K562 (cell line): ENCODE measurements at regions not wholly inside any gene's neighbourhood (a gene's known extent, or its start where the extent isn't known, plus 50 kb on each side); places are given as distances from the start of the nearest gene placed in this dataset.
"Not testable (repeated sequence)": the region's sequence is repeated elsewhere in the genome, so short reads cannot be mapped to it uniquely, and the experiment has no call there.

Source experiments
- ATAC-seq: fragments of 200-7000 bp; cut with Tn5 transposase; 3 replicates; pipeline ENCODE4 v1.9.1; 2020; ENCODE audit warnings: moderate library complexity
- BruUV-seq: library from RNA; stranded (reverse); fragments of 400-500 nt; replicated peaks from 2 replicates; lab custom pipeline; 2021; lab: Mats Ljungman, UMichigan
- CTCF ChIA-PET: fragments of 300-600 bp; formaldehyde crosslinking; extraction: SDS; loops from one replicate; lab custom pipeline; 2021; ENCODE audit warnings: low intra/inter-chr PET ratio; lab: Yijun Ruan, JAX
- POLR2A ChIA-PET: fragments of 300-600, 350-650 bp; sonication (Branson Sonifier 250); formaldehyde crosslinking; extraction: SDS; loops from one replicate; lab custom pipeline; 2021; ENCODE audit warnings: antibody characterized with exemption, inconsistent platforms; lab: Yijun Ruan, JAX
- DNase-seq, 4 experiments: peaks; one replicate each; pipeline versions ENCODE4 v3.0.0 to v3.0.0-alpha.2; 2011 to 2018; ENCODE audit warnings: low spot score in 3 of 4, mixed read lengths in 3 of 4; ENCODE audit errors: extremely low read depth in 1 of 4
- FAIRE-seq: peaks from 2 replicates; lab custom pipeline; 2011; peaks lifted over from hg19 to GRCh38; lab: Jason Lieb, UNC
- H2AFZ ChIP-seq: 2 replicates; pipeline ENCODE4 v1.6.0; 2011; ENCODE audit warnings: low read depth, low read length, control low read depth, inconsistent platforms
- H3K27ac ChIP-seq: fragments of 200-600 bp; 3 replicates; pipeline ENCODE4 v1.8.0; 2011; ENCODE audit warnings: low read depth, mild to moderate bottlenecking, control low read depth, inconsistent platforms, low read length, moderate library complexity, mixed read lengths; ENCODE audit errors: extremely low read depth
- H3K27me3 ChIP-seq, 2 experiments: fragments of 300-600 bp in 1 of 2; 2 replicates in 1 of 2; 3 replicates in 1 of 2; pipeline versions ENCODE4 v1.6.0 to v1.8.0; 2011; ENCODE audit warnings: inconsistent platforms in 2 of 2, low read length in 2 of 2, mild to moderate bottlenecking in 1 of 2, mixed read lengths in 1 of 2, moderate library complexity in 1 of 2; ENCODE audit not compliant: control insufficient read depth in 2 of 2, insufficient read depth in 2 of 2
- H3K36me3 ChIP-seq: fragments of 300-600 bp; 3 replicates; pipeline ENCODE4 v1.8.0; 2011; ENCODE audit warnings: mild to moderate bottlenecking, low read length, inconsistent platforms; ENCODE audit not compliant: control insufficient read depth, insufficient read depth
- H3K4me1 ChIP-seq, 2 experiments: fragments of 200-600 bp in 1 of 2; replicated peaks in 1 of 2; 2 replicates in 1 of 2; 3 replicates in 1 of 2; pipeline versions ENCODE4 v1.5.1 to v1.8.0; 2011; ENCODE audit warnings: inconsistent platforms in 2 of 2, low read length in 2 of 2, mild to moderate bottlenecking in 1 of 2, mixed read lengths in 1 of 2, moderate library complexity in 1 of 2; ENCODE audit not compliant: control insufficient read depth in 2 of 2, insufficient read depth in 2 of 2
- H3K4me2 ChIP-seq: 2 replicates; pipeline ENCODE4 v1.6.1; 2011; ENCODE audit warnings: low read length, control low read depth, inconsistent platforms, mixed read lengths; ENCODE audit not compliant: insufficient read depth
- H3K4me3 ChIP-seq: fragments of 200-600 bp; sonication (generic), shearing (Covaris generic); 2 replicates; pipeline ENCODE4 v1.5.1; 2016; ENCODE audit warnings: control low read depth, inconsistent platforms
- H3K79me2 ChIP-seq: fragments of 200-600 bp; 3 replicates; pipeline ENCODE4 v1.8.0; 2011; ENCODE audit warnings: low read length, inconsistent platforms; ENCODE audit not compliant: control insufficient read depth, insufficient read depth
- H3K9ac ChIP-seq, 2 experiments: 2 replicates each; pipeline versions ENCODE4 v1.6.0 to v1.6.1; 2011; ENCODE audit warnings: low read depth in 2 of 2, low read length in 2 of 2, control low read depth in 1 of 2, inconsistent platforms in 1 of 2, mild to moderate bottlenecking in 1 of 2, mixed read lengths in 1 of 2; ENCODE audit not compliant: insufficient read depth in 1 of 2
- H3K9me1 ChIP-seq: one replicate; pipeline ENCODE4 v1.6.0; 2011; ENCODE audit warnings: inconsistent platforms, mild to moderate bottlenecking, low read length, moderate library complexity; ENCODE audit not compliant: control insufficient read depth, insufficient read depth
- H3K9me3 ChIP-seq: replicated peaks from 2 replicates; pipeline ENCODE4 v1.5.1; 2011; ENCODE audit warnings: low read depth, low read length, inconsistent platforms; ENCODE audit not compliant: control insufficient read depth, insufficient read depth
- H4K20me1 ChIP-seq: replicated peaks from 2 replicates; pipeline ENCODE4 v1.6.1; 2011; ENCODE audit warnings: low read length, inconsistent platforms, mixed read lengths; ENCODE audit not compliant: control insufficient read depth, insufficient read depth
- CTCFL ChIP-seq: IDR thresholded peaks from 2 replicates; pipeline ENCODE4 v1.6.1; 2011; ENCODE audit warnings: borderline replicate concordance, low read depth, mild to moderate bottlenecking, moderate library complexity, low read length; ENCODE audit not compliant: insufficient read depth, poor library complexity, severe bottlenecking
- MAZ ChIP-seq, 2 experiments: fragments of 450-650 bp in 1 of 2; sonication (generic) in 1 of 2; formaldehyde crosslinking; IDR thresholded peaks in 1 of 2; conservative IDR thresholded peaks in 1 of 2; 2 replicates each; pipeline versions ENCODE4 v1.4.0 to v1.5.0; 2020; ENCODE audit warnings: mild to moderate bottlenecking in 1 of 2, missing genetic modification reagents in 1 of 2
- NRF1 ChIP-seq, 2 experiments: fragments of 450-650 bp; IDR thresholded peaks in 1 of 2; conservative IDR thresholded peaks in 1 of 2; 2 replicates each; pipeline ENCODE4 v1.6.1; 2014; ENCODE audit warnings: mild to moderate bottlenecking in 2 of 2
- RFX1 ChIP-seq: fragments of 450-650 bp; IDR thresholded peaks from 2 replicates; pipeline ENCODE4 v1.6.1; 2016; ENCODE audit warnings: mild to moderate bottlenecking, moderate library complexity
- WGBS: fragments of 100-300 bp; shearing (Covaris generic); methylation state at CpG from one replicate; pipeline ENCODE4 v1.1.6; 2016; ENCODE audit warnings: low coverage, mixed read lengths; ENCODE audit not compliant: insufficient coverage; ENCODE audit errors: missing lambda C conversion rate; 5-methylcytosine and 5-hydroxymethylcytosine counted together
- in situ Hi-C: fragments of 300-500 bp; cut with MboI; formaldehyde crosslinking; loops from 4 replicates; pipeline ENCODE4 v1.15.0; 2018; ENCODE audit warnings: inconsistent platforms, mixed read lengths
- intact Hi-C: fragments of 100-400 bp; cut with micrococcal nuclease; formaldehyde crosslinking; loops from 2 replicates; pipeline ENCODE4 v1.14.2; 2022
- TF ChIP-seq, protein P1 (sequence below), 3 experiments: IDR thresholded peaks in 2 of 3; conservative IDR thresholded peaks in 1 of 3; 2 replicates each; pipeline ENCODE4 v1.5.1; 2011 to 2012; ENCODE audit warnings: low read length in 3 of 3, mild to moderate bottlenecking in 3 of 3, control low read depth in 2 of 3, improper control_type of control experiment in 1 of 3, inconsistent platforms in 1 of 3, low read depth in 1 of 3, mixed read lengths in 1 of 3, moderate library complexity in 1 of 3; ENCODE audit not compliant: insufficient read depth in 2 of 3

GRCh38 chr17:22381589-22381988 is 689.3 kb downstream of the KCNJ18 start:
- POLR2A ChIA-PET, intact Hi-C loops, H2AFZ ChIP-seq, H3K27me3 ChIP-seq, CTCF ChIA-PET, H3K9me1 ChIP-seq, FAIRE-seq, BruUV-seq, H3K36me3 ChIP-seq, H3K4me2 ChIP-seq, H4K20me1 ChIP-seq, H3K4me3 ChIP-seq, H3K9ac ChIP-seq, ATAC-seq, H3K4me1 ChIP-seq, H3K9me3 ChIP-seq, H3K27ac ChIP-seq, DNase-seq, H3K79me2 ChIP-seq: not testable (repeated sequence)
- TF ChIP-seq RFX1 = peak; percentile 15; the same call in 1 of the 2 replicates
- peak; percentile 78 to 81 for TF ChIP-seq NRF1 (conservative IDR thresholded peaks at IDR 0.05 in 1 of 2, IDR thresholded peaks at IDR 0.05 in 1 of 2)
- WGBS = no CpG with 5 or more reads among the region's 40 CpGs
- in situ Hi-C loops = loop anchor here (10.0 to 25.0 kb wide), 3 partner anchors 169 to 1087 kb away; no protein-coding TSS in a partner anchor

DNA sequence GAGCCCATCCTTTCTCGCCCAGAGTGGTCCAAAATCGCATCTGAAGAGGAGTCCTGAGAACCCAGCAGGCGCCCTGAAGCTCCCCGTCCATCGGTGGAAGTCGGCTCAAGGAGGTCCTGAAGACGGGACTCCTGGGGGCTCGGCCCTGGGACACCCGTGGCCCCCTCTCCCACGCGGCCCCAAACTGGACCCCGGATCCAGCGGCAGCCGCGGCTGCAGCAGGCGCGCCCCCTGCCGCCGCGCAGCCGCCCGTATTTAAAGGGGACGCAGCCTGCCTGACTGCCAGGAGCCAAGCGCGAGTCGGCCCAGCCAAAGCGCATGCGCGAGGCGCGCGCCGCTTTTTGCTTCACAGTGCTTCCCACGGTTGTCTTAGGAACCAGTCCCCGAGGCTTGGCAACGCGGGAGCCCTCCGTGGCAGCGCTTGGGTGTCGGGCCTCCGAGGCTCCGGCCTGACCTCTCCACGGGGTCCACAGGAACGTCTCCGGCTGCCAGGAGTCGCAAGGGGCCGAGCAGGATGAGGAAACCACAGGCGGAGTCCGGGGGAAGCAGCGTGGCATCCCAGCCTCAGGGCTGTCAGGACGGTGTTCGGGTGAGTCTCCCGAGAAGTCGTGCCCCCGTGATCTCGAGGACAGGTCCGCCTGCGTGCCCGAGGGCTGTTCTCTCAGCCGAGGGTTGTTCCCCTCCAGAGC is 691.6 kb downstream of the KCNJ18 start:
- in situ Hi-C loops = loop anchor here (10.0 to 25.0 kb wide), 3 partner anchors 172 to 1089 kb away; no protein-coding TSS in a partner anchor
- DNase-seq, H3K9me1 ChIP-seq, POLR2A ChIA-PET, ATAC-seq, H3K79me2 ChIP-seq, H4K20me1 ChIP-seq, H3K4me2 ChIP-seq, FAIRE-seq, H3K27ac ChIP-seq, CTCF ChIA-PET, H3K4me3 ChIP-seq, H3K36me3 ChIP-seq, H3K27me3 ChIP-seq, H3K9me3 ChIP-seq, BruUV-seq, H3K9ac ChIP-seq, H3K4me1 ChIP-seq, intact Hi-C loops: not testable (repeated sequence)
- 0 out of 2 replicates have a peak overlapping the region, but pooled peaks have one; percentile 43 for H2AFZ ChIP-seq
- WGBS = 2% methylated on average over 22 of the region's 60 CpGs
- TF ChIP-seq CTCFL (peak; percentile 57), MAZ (CRISPR knock-in tag; conservative IDR thresholded peaks at IDR 0.05 in 1 of 2, IDR thresholded peaks at IDR 0.05 in 1 of 2) (0 out of 4 replicates have a peak, but pooled peaks of 1 of the 2 experiments have one; percentile 23), RFX1 (peak; percentile 48), NRF1 (conservative IDR thresholded peaks at IDR 0.05 in 1 of 2, IDR thresholded peaks at IDR 0.05 in 1 of 2) (peak; percentile 88 to 90)
- TF ChIP-seq, protein P1, sequence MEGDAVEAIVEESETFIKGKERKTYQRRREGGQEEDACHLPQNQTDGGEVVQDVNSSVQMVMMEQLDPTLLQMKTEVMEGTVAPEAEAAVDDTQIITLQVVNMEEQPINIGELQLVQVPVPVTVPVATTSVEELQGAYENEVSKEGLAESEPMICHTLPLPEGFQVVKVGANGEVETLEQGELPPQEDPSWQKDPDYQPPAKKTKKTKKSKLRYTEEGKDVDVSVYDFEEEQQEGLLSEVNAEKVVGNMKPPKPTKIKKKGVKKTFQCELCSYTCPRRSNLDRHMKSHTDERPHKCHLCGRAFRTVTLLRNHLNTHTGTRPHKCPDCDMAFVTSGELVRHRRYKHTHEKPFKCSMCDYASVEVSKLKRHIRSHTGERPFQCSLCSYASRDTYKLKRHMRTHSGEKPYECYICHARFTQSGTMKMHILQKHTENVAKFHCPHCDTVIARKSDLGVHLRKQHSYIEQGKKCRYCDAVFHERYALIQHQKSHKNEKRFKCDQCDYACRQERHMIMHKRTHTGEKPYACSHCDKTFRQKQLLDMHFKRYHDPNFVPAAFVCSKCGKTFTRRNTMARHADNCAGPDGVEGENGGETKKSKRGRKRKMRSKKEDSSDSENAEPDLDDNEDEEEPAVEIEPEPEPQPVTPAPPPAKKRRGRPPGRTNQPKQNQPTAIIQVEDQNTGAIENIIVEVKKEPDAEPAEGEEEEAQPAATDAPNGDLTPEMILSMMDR (IDR thresholded peaks at IDR 0.05 in 2 of 3, conservative IDR thresholded peaks at IDR 0.05 in 1 of 3; ENCODE audit: insufficient read depth in 2 of 3, low read depth in 1 of 3, low read length in 3 of 3) = peak in 2 of 3 experiments; percentile 35 to 48; a peak in 5 of 6 replicates
